OCI-LY1 (cell line): ENCODE measurements at regions not wholly inside any gene's neighbourhood (a gene's known extent, or its start where the extent isn't known, plus 50 kb on each side); places are given as distances from the start of the nearest gene placed in this dataset.

Experiments used
- H2AFZ ChIP-seq: fragments of 200-600 bp; sonication (generic), shearing (Covaris generic); 2 replicates; pipeline ENCODE4 v1.6.0; 2014; ENCODE audit warnings: antibody characterized with exemption, mild to moderate bottlenecking, low read length
- H3F3A ChIP-seq: fragments of 200-600 bp; sonication (generic), shearing (Covaris generic); 2 replicates; pipeline ENCODE4 v1.6.0; 2014; ENCODE audit warnings: mild to moderate bottlenecking, antibody characterized with exemption, low read length, moderate library complexity; ENCODE audit not compliant: insufficient read depth
- H3K27ac ChIP-seq: fragments of 200-600 bp; sonication (generic); 2 replicates; pipeline ENCODE4 v1.5.1; 2014; ENCODE audit warnings: low read length, mixed run types, mild to moderate bottlenecking, low read depth; ENCODE audit not compliant: poor library complexity, severe bottlenecking
- H3K27me3 ChIP-seq: fragments of 200-600 bp; sonication (generic); 2 replicates; pipeline ENCODE4 v1.6.0; 2014; ENCODE audit warnings: antibody characterized with exemption, mild to moderate bottlenecking, low read length, moderate library complexity; ENCODE audit not compliant: insufficient read depth
- H3K36me3 ChIP-seq: fragments of 200-600 bp; sonication (generic); 2 replicates; pipeline ENCODE4 v1.6.1; 2014; ENCODE audit warnings: mild to moderate bottlenecking, antibody characterized with exemption, low read length, moderate library complexity, mixed read lengths; ENCODE audit not compliant: insufficient read depth
- H3K4me1 ChIP-seq: fragments of 200-600 bp; sonication (generic); 2 replicates; pipeline ENCODE4 v1.5.1; 2014; ENCODE audit warnings: mild to moderate bottlenecking, low read length, moderate library complexity; ENCODE audit not compliant: insufficient read depth, severe bottlenecking
- H3K4me2 ChIP-seq: fragments of 200-600 bp; sonication (generic), shearing (Covaris generic); 2 replicates; pipeline ENCODE4 v1.6.1; 2014; ENCODE audit warnings: low read length
- H3K4me3 ChIP-seq: fragments of 200-600 bp; sonication (generic); 2 replicates; pipeline ENCODE4 v1.5.1; 2014; ENCODE audit warnings: low read length, low read depth, mild to moderate bottlenecking, mixed read lengths; ENCODE audit not compliant: poor library complexity, severe bottlenecking
- H3K79me2 ChIP-seq: fragments of 200-600 bp; shearing (Covaris generic); 2 replicates; pipeline ENCODE4 v1.6.1; 2016; ENCODE audit warnings: mixed run types, low read length, mixed read lengths; ENCODE audit not compliant: insufficient read depth
- H3K9ac ChIP-seq: fragments of 200-600 bp; sonication (generic), shearing (Covaris generic); 2 replicates; pipeline ENCODE4 v1.6.1; 2014; ENCODE audit warnings: mild to moderate bottlenecking, low read length, mixed read lengths
- H3K9me2 ChIP-seq: fragments of 200-600 bp; sonication (generic), shearing (Covaris generic); 2 replicates; pipeline ENCODE4 v1.6.1; 2014; ENCODE audit warnings: low read depth, mild to moderate bottlenecking, low read length, mixed read lengths
- H3K9me3 ChIP-seq: fragments of 200-600 bp; shearing (Covaris generic); 2 replicates; pipeline ENCODE4 v1.6.1; 2014; ENCODE audit warnings: low read length, mixed read lengths
- H4K20me1 ChIP-seq: fragments of 200-600 bp; sonication (generic), shearing (Covaris generic); 2 replicates; pipeline ENCODE4 v1.6.0; 2016; ENCODE audit warnings: mild to moderate bottlenecking, low read length; ENCODE audit not compliant: insufficient read depth
- CTCF ChIP-seq: fragments of 200-600 bp; sonication (generic), shearing (Covaris generic); IDR thresholded peaks from 2 replicates; pipeline ENCODE4 v1.5.1; 2017; ENCODE audit warnings: mild to moderate bottlenecking, antibody characterized with exemption, low read length, moderate library complexity, mixed read lengths
- EZH2 ChIP-seq: fragments of 200-600 bp; sonication (generic), shearing (Covaris generic); IDR thresholded peaks from 2 replicates; pipeline ENCODE4 v1.8.0; 2017; ENCODE audit warnings: borderline replicate concordance, mixed run types, mild to moderate bottlenecking, antibody characterized with exemption, low read length, moderate library complexity, mixed read lengths

- no peak overlapping the region for H3K9ac ChIP-seq
- no peaks in the 10 kb centered on the region for H3K9me2 ChIP-seq
- H4K20me1 ChIP-seq = no peaks in the 10 kb centered on the region
- no peaks in the 10 kb centered on the region for H3K79me2 ChIP-seq
- H3K36me3 ChIP-seq = no peaks in the 10 kb centered on the region
- no peak overlapping the region for H3K27ac ChIP-seq
- TF ChIP-seq EZH2 (no peak), CTCF (no peak)
- no peaks in the 10 kb centered on the region for H3K4me1 ChIP-seq
- no peaks in the 10 kb centered on the region for H3K9me3 ChIP-seq
- no peaks in the 10 kb centered on the region for H3K27me3 ChIP-seq
- no peak overlapping the region for H3K4me3 ChIP-seq
- no peak overlapping the region for H3K4me2 ChIP-seq
- no peaks in the 10 kb centered on the region for H3F3A ChIP-seq
- no peak overlapping the region for H2AFZ ChIP-seq
Observed at GRCh38 chr11:38191101-38191500, 1593.1 kb upstream of the RAG2 start.

- H3K9ac ChIP-seq = no peak overlapping the region
- H3F3A ChIP-seq = no peaks in the 10 kb centered on the region
- no peaks in the 10 kb centered on the region for H3K27me3 ChIP-seq
- no peak for TF ChIP-seq EZH2
- no peak for TF ChIP-seq CTCF
- H3K4me3 ChIP-seq = no peak overlapping the region
- H3K79me2 ChIP-seq = no peaks in the 10 kb centered on the region
- H3K27ac ChIP-seq = no peak overlapping the region
- H2AFZ ChIP-seq = no peak overlapping the region
- no peaks in the 10 kb centered on the region for H3K36me3 ChIP-seq
- no peaks in the 10 kb centered on the region for H4K20me1 ChIP-seq
- H3K4me2 ChIP-seq = no peak overlapping the region
- H3K4me1 ChIP-seq = no peaks in the 10 kb centered on the region
- no peaks in the 10 kb centered on the region for H3K9me3 ChIP-seq
- H3K9me2 ChIP-seq = no peaks in the 10 kb centered on the region
Observed at GRCh38 chr11:38182126-38182866, 1584.3 kb upstream of the RAG2 start.

- TF ChIP-seq EZH2 = no peak
- no peak for TF ChIP-seq CTCF
- Histone ChIP-seq H3K79me2 (no peaks in the 10 kb centered on the region), H3K4me2 (no peak overlapping the region), H4K20me1 (no peaks in the 10 kb centered on the region), H2AFZ (no peak overlapping the region), H3K4me1 (no peaks in the 10 kb centered on the region), H3K9me2 (no peaks in the 10 kb centered on the region), H3F3A (no peaks in the 10 kb centered on the region), H3K4me3 (no peak overlapping the region), H3K9ac (no peak overlapping the region), H3K27me3 (no peaks in the 10 kb centered on the region), H3K27ac (no peak overlapping the region), H3K9me3 (no peaks in the 10 kb centered on the region), H3K36me3 (no peaks in the 10 kb centered on the region)
Observed at GRCh38 chr11:38176686-38177322, 1578.8 kb upstream of the RAG2 start.
